Ishikawa (cell line): ENCODE measurements at regions not wholly inside any gene's neighbourhood (a gene's known extent, or its start where the extent isn't known, plus 50 kb on each side); places are given as distances from the start of the nearest gene placed in this dataset.

ENCODE experiments used
- EP300 ChIP-seq: IDR thresholded peaks from 2 replicates; pipeline ENCODE4 v1.6.1; 2012; ENCODE audit warnings: borderline replicate concordance
- MAX ChIP-seq: IDR thresholded peaks from 2 replicates; pipeline ENCODE4 v1.6.1; 2012
- RAD21 ChIP-seq: IDR thresholded peaks from 2 replicates; pipeline ENCODE4 v1.6.1; 2012; ENCODE audit warnings: low read depth
- YY1 ChIP-seq: IDR thresholded peaks from 2 replicates; pipeline ENCODE4 v1.6.1; 2012; ENCODE audit warnings: low read depth

- TF ChIP-seq MAX (no peak), EP300 (no peak), YY1 (no peak), RAD21 (no peak)
These were observed 216.2 kb upstream of the VEGFC start for GRCh38 chr4:177008836-177009501.
